Sigmoid colon (tissue), 6 donors: ENCODE measurements at regions not wholly inside any gene's neighbourhood (a gene's known extent, or its start where the extent isn't known, plus 50 kb on each side); places are given as distances from the start of the nearest gene placed in this dataset.

ENCODE experiments used
- DNase-seq: peaks from one replicate; pipeline ENCODE4 v3.0.0-alpha.2; 2019
- H3K27ac ChIP-seq, 4 donors: fragments of 200-600 bp; sonication (generic); one replicate each; pipeline ENCODE4 v1.5.1; 2016 to 2019; ENCODE audit warnings: mild to moderate bottlenecking in 1 of 4
- H3K27me3 ChIP-seq, 3 donors: fragments of 200-600 bp; sonication (generic); one replicate each; pipeline ENCODE4 v1.5.1; 2019; ENCODE audit warnings: mild to moderate bottlenecking in 1 of 3
- H3K36me3 ChIP-seq, 4 donors: fragments of 200-600 bp; sonication (generic); one replicate each; pipeline ENCODE4 v1.5.1; 2016 to 2019
- H3K4me1 ChIP-seq, 4 donors: fragments of 200-600 bp; sonication (generic); one replicate each; pipeline ENCODE4 v1.5.1; 2017 to 2019
- H3K4me3 ChIP-seq, 4 donors: fragments of 200-600 bp; sonication (generic); one replicate each; pipeline ENCODE4 v1.5.1; 2017 to 2019; ENCODE audit warnings: mild to moderate bottlenecking in 2 of 4, moderate library complexity in 1 of 4
- H3K9me3 ChIP-seq, 4 donors: fragments of 200-600 bp in 3 of 4; sonication (generic) in 3 of 4; one replicate each; pipeline versions ENCODE4 v1.5.1 to v1.6.1; 2013 to 2019
- CTCF ChIP-seq, 4 experiments: fragments of 450-650 bp in 3 of 4; fragments of 200-600 bp in 1 of 4; IDR thresholded peaks; one replicate each; pipeline ENCODE4 v1.5.1; 2016 to 2019; ENCODE audit warnings: antibody characterized with exemption in 4 of 4, mild to moderate bottlenecking in 3 of 4, moderate library complexity in 2 of 4
- EP300 ChIP-seq, 4 donors: sonication (generic); formaldehyde crosslinking; IDR thresholded peaks; one replicate each; pipeline ENCODE4 v1.6.1; 2017; ENCODE audit warnings: antibody characterized with exemption in 4 of 4
- POLR2A ChIP-seq, 2 donors: fragments of 450-650 bp; IDR thresholded peaks; one replicate each; pipeline ENCODE4 v1.6.1; 2016; ENCODE audit warnings: antibody characterized with exemption in 2 of 2, mild to moderate bottlenecking in 2 of 2, moderate library complexity in 2 of 2
- POLR2AphosphoS5 ChIP-seq, 4 donors: sonication (generic); formaldehyde crosslinking; IDR thresholded peaks; one replicate each; pipeline ENCODE4 v1.6.1; 2017; ENCODE audit warnings: antibody characterized with exemption in 4 of 4
- WGBS, 2 donors: extraction: QIAGEN DNeasy Blood & Tissue Kit; methylation state at CpG; one replicate each; pipeline ENCODE4 v1.1.7; 2013; 5-methylcytosine and 5-hydroxymethylcytosine counted together
- intact Hi-C: fragments of 100-400 bp; cut with DNase I; formaldehyde crosslinking; loops from one replicate; pipeline ENCODE4 v1.15.1; 2023
- donor health status: healthy with polysubstance abuse.
- donor health status: healthy.

GRCh38 chr12:125330645-125331341, 265.6 kb downstream of the AACS start:
- H3K4me1 ChIP-seq: peaks cover 0 to 10% (median 9%) of the 10 kb centered on the region in 4 donors
- no peaks in the 10 kb centered on the region for H3K36me3 ChIP-seq
- intact Hi-C loops: loop anchor here (10.0 kb wide), 1 partner anchor 1544 kb away; no protein-coding TSS in a partner anchor
- peak overlapping the region; percentile 1 to 45 (median 38) for H3K4me3 ChIP-seq
- peaks cover 0 to 36% (median 8%) of the 10 kb centered on the region in 3 donors for H3K27me3 ChIP-seq
- peak; percentile 73 for DNase-seq
- WGBS, 2 donors: 1% methylated on average over 30 of the region's 30 CpGs
- H3K27ac ChIP-seq: no peak overlapping the region
- peaks cover 0 to 5% (median 0%) of the 10 kb centered on the region in 4 donors for H3K9me3 ChIP-seq
- TF ChIP-seq CTCF (IDR thresholded peaks at IDR 0.05): peak; percentile 20 to 90 (median 64)
- TF ChIP-seq EP300 (IDR thresholded peaks at IDR 0.05): no peak

- DNase-seq: no peak
- Histone ChIP-seq H3K9me3 (peaks cover 0 to 5% (median 0%) of the 10 kb centered on the region in 4 donors), H3K4me3 (peak overlapping the region; percentile 1 to 45 (median 38)), H3K36me3 (no peaks in the 10 kb centered on the region), H3K27ac (no peak overlapping the region), H3K27me3 (peaks cover 0 to 36% (median 8%) of the 10 kb centered on the region in 3 donors), H3K4me1 (peaks cover 0 to 10% (median 9%) of the 10 kb centered on the region in 4 donors)
- WGBS, 2 donors: 34 to 39% methylated on average over 16 of the region's 16 CpGs
- intact Hi-C loops: loop anchor here (10.0 kb wide), 1 partner anchor 1543 kb away; no protein-coding TSS in a partner anchor
- no peak for TF ChIP-seq CTCF (IDR thresholded peaks at IDR 0.05)
- no peak for TF ChIP-seq POLR2A (IDR thresholded peaks at IDR 0.05)
- no peak for TF ChIP-seq POLR2AphosphoS5 (IDR thresholded peaks at IDR 0.05)
- no peak for TF ChIP-seq EP300 (IDR thresholded peaks at IDR 0.05)
Observed at GRCh38 chr12:125331342-125332052, 266.3 kb downstream of the AACS start.

GRCh38 chr12:125332900-125333299, 267.7 kb downstream of the AACS start:
- TF ChIP-seq POLR2A (IDR thresholded peaks at IDR 0.05) (no peak), POLR2AphosphoS5 (IDR thresholded peaks at IDR 0.05) (no peak), CTCF (IDR thresholded peaks at IDR 0.05) (no peak), EP300 (IDR thresholded peaks at IDR 0.05) (no peak)
- H3K36me3 ChIP-seq: no peaks in the 10 kb centered on the region
- no peak overlapping the region for H3K27ac ChIP-seq
- 63 to 82% methylated on average over 11 of the region's 11 CpGs for WGBS, 2 donors
- intact Hi-C loops: loop anchor here (10.0 kb wide), 1 partner anchor 1542 kb away; no protein-coding TSS in a partner anchor
- peaks cover 0 to 31% (median 8%) of the 10 kb centered on the region in 3 donors for H3K27me3 ChIP-seq
- no peak for DNase-seq
- peaks cover 0 to 10% (median 9%) of the 10 kb centered on the region in 4 donors for H3K4me1 ChIP-seq
- H3K9me3 ChIP-seq: peaks cover 0 to 5% (median 0%) of the 10 kb centered on the region in 4 donors
- H3K4me3 ChIP-seq: no peak overlapping the region

- DNase-seq: no peak
- WGBS, 2 donors: 86 to 91% methylated on average over 4 of the region's 4 CpGs
- Histone ChIP-seq H3K9me3 (no peaks in the 10 kb centered on the region), H3K36me3 (no peaks in the 10 kb centered on the region), H3K4me1 (peaks cover 0 to 9% (median 3%) of the 10 kb centered on the region in 4 donors), H3K27me3 (no peaks in the 10 kb centered on the region), H3K4me3 (no peak overlapping the region), H3K27ac (no peak overlapping the region)
- TF ChIP-seq EP300 (IDR thresholded peaks at IDR 0.05) (no peak), CTCF (IDR thresholded peaks at IDR 0.05) (no peak), POLR2A (IDR thresholded peaks at IDR 0.05) (no peak), POLR2AphosphoS5 (IDR thresholded peaks at IDR 0.05) (no peak)
- intact Hi-C loops: loop anchor here (10.0 kb wide), 1 partner anchor 1539 kb away; no protein-coding TSS in a partner anchor
Observed at GRCh38 chr12:125336246-125336645, 271.0 kb downstream of the AACS start.
